GM23248 (cell line): ENCODE measurements at regions not wholly inside any gene's neighbourhood (a gene's known extent, or its start where the extent isn't known, plus 50 kb on each side); places are given as distances from the start of the nearest gene placed in this dataset.

Experiments used
- EZH2 ChIP-seq: fragments of 200-600 bp; sonication (generic); IDR thresholded peaks from 2 replicates; pipeline ENCODE4 v1.6.1; 2018; ENCODE audit warnings: antibody characterized with exemption, mild to moderate bottlenecking; ENCODE audit not compliant: insufficient read depth, poor library complexity, severe bottlenecking
- EZH2phosphoT487 ChIP-seq: fragments of 200-600 bp; sonication (generic); IDR thresholded peaks from 2 replicates; pipeline ENCODE4 v1.6.1; 2018; ENCODE audit warnings: antibody characterized with exemption, moderate library complexity, mild to moderate bottlenecking, low read depth; ENCODE audit not compliant: insufficient read depth

GRCh38 chr4:188534297-188534696 lies 395.1 kb downstream of the TRIML1 start:
- no peak for TF ChIP-seq EZH2
- TF ChIP-seq EZH2phosphoT487: no peak
